WTC11 (cell line): ENCODE measurements at regions not wholly inside any gene's neighbourhood (a gene's known extent, or its start where the extent isn't known, plus 50 kb on each side); places are given as distances from the start of the nearest gene placed in this dataset.

Experiments used
- ATF3 ChIP-seq: sonication (generic); formaldehyde crosslinking; conservative IDR thresholded peaks from 2 replicates; pipeline ENCODE4 v1.8.1; 2022; ENCODE audit warnings: mild to moderate bottlenecking, missing genetic modification reagents
- CTCF ChIP-seq: fragments of 200-600 bp; IDR thresholded peaks from 2 replicates; pipeline ENCODE4 v1.8.0; 2022; ENCODE audit warnings: antibody characterized with exemption
- GABPB1 ChIP-seq: sonication (generic); formaldehyde crosslinking; IDR thresholded peaks from 2 replicates; pipeline ENCODE4 v1.8.1; 2023; ENCODE audit warnings: mild to moderate bottlenecking, missing genetic modification reagents
- MAX ChIP-seq: sonication (generic); formaldehyde crosslinking; IDR thresholded peaks from 2 replicates; pipeline ENCODE4 v1.8.0; 2022; ENCODE audit warnings: mild to moderate bottlenecking, missing genetic modification reagents
- ZNF138 ChIP-seq: sonication (generic); formaldehyde crosslinking; conservative IDR thresholded peaks from 2 replicates; pipeline ENCODE4 v1.8.1; 2022; ENCODE audit warnings: mild to moderate bottlenecking, moderate library complexity, missing genetic modification reagents

GRCh38 chr18:78319961-78320360 lies 659.7 kb upstream of the SALL3 start:
- TF ChIP-seq CTCF (no peak), GABPB1 (CRISPR knock-in tag) (no peak), ZNF138 (no peak), ATF3 (CRISPR knock-in tag) (no peak), MAX (CRISPR knock-in tag) (no peak)
